ENCODE measurements at regions not wholly inside any gene's neighbourhood (a gene's known extent, or its start where the extent isn't known, plus 50 kb on each side); places are given as distances from the start of the nearest gene placed in this dataset.

- H3K4me3 ChIP-seq (ENCODE audit: low read depth, low read length) = no peak overlapping the region
- FAIRE-seq (no peak), DNase-seq (ENCODE audit: low read depth) (no peak)
- H3K36me3 ChIP-seq (ENCODE audit: control insufficient read depth, insufficient read depth, low read length) = no peaks in the 10 kb centered on the region
- TF ChIP-seq CTCF (IDR thresholded peaks at IDR 0.05; ENCODE audit: insufficient read depth, low read length, severe bottlenecking) = no peak
- no peaks in the 10 kb centered on the region for H3K27me3 ChIP-seq (ENCODE audit: control insufficient read depth, insufficient read depth, low read length)
Measured at GRCh38 chr6:22361576-22361975, 64.7 kb upstream of the PRL start.

GRCh38 chr6:22362361-22362760 lies 65.5 kb upstream of the PRL start:
- Histone ChIP-seq H3K4me3 (ENCODE audit: low read depth, low read length) (no peak overlapping the region), H3K27me3 (ENCODE audit: control insufficient read depth, insufficient read depth, low read length) (no peaks in the 10 kb centered on the region), H3K36me3 (ENCODE audit: control insufficient read depth, insufficient read depth, low read length) (no peaks in the 10 kb centered on the region)
- FAIRE-seq (no peak), DNase-seq (ENCODE audit: low read depth) (peak; percentile 35)
- no peak for TF ChIP-seq CTCF (IDR thresholded peaks at IDR 0.05; ENCODE audit: insufficient read depth, low read length, severe bottlenecking)

- H3K27me3 ChIP-seq (ENCODE audit: control insufficient read depth, insufficient read depth, low read length) = no peaks in the 10 kb centered on the region
- H3K36me3 ChIP-seq (ENCODE audit: control insufficient read depth, insufficient read depth, low read length) = no peaks in the 10 kb centered on the region
- TF ChIP-seq CTCF (IDR thresholded peaks at IDR 0.05; ENCODE audit: insufficient read depth, low read length, severe bottlenecking) = no peak
- peak; percentile 93 for DNase-seq (ENCODE audit: low read depth)
- FAIRE-seq = no peak
- no peak overlapping the region for H3K4me3 ChIP-seq (ENCODE audit: low read depth, low read length)
Measured at GRCh38 chr6:22363166-22363713, 66.4 kb upstream of the PRL start.

GRCh38 chr6:22363714-22364239 lies 66.9 kb upstream of the PRL start:
- DNase-seq (ENCODE audit: low read depth) = peak; percentile 16
- TF ChIP-seq CTCF (IDR thresholded peaks at IDR 0.05; ENCODE audit: insufficient read depth, low read length, severe bottlenecking) = no peak
- peak; percentile 13 for FAIRE-seq
- Histone ChIP-seq H3K4me3 (ENCODE audit: low read depth, low read length) (no peak overlapping the region), H3K27me3 (ENCODE audit: control insufficient read depth, insufficient read depth, low read length) (no peaks in the 10 kb centered on the region), H3K36me3 (ENCODE audit: control insufficient read depth, insufficient read depth, low read length) (no peaks in the 10 kb centered on the region)

- TF ChIP-seq CTCF (IDR thresholded peaks at IDR 0.05; ENCODE audit: insufficient read depth, low read length, severe bottlenecking) = no peak
- DNase-seq (ENCODE audit: low read depth) (peak; percentile 92), FAIRE-seq (no peak)
- Histone ChIP-seq H3K4me3 (ENCODE audit: low read depth, low read length) (no peak overlapping the region), H3K36me3 (ENCODE audit: control insufficient read depth, insufficient read depth, low read length) (no peaks in the 10 kb centered on the region), H3K27me3 (ENCODE audit: control insufficient read depth, insufficient read depth, low read length) (no peaks in the 10 kb centered on the region)
Measured at GRCh38 chr6:22364306-22364705, 67.5 kb upstream of the PRL start.

GRCh38 chr6:22366214-22366613 lies 69.4 kb upstream of the PRL start:
- H3K4me3 ChIP-seq (ENCODE audit: low read depth, low read length) = no peak overlapping the region
- H3K36me3 ChIP-seq (ENCODE audit: control insufficient read depth, insufficient read depth, low read length) = no peaks in the 10 kb centered on the region
- DNase-seq (ENCODE audit: low read depth) (peak; percentile 63), FAIRE-seq (no peak)
- no peak for TF ChIP-seq CTCF (IDR thresholded peaks at IDR 0.05; ENCODE audit: insufficient read depth, low read length, severe bottlenecking)
- H3K27me3 ChIP-seq (ENCODE audit: control insufficient read depth, insufficient read depth, low read length) = no peaks in the 10 kb centered on the region
